AG04450 (cell line): ENCODE measurements at regions not wholly inside any gene's neighbourhood (a gene's known extent, or its start where the extent isn't known, plus 50 kb on each side); places are given as distances from the start of the nearest gene placed in this dataset.

ENCODE experiments used
- CTCF ChIA-PET: fragments of 300-600, 350-600 bp; formaldehyde crosslinking; extraction: SDS; loops from one replicate; lab custom pipeline; 2022; ENCODE audit warnings: antibody characterized with exemption, inconsistent platforms; lab: Charles Lee
- POLR2A ChIA-PET: fragments of 350-600 bp; formaldehyde crosslinking; extraction: SDS; loops from one replicate; lab custom pipeline; 2021; ENCODE audit warnings: antibody characterized with exemption, inconsistent platforms; lab: Yijun Ruan, JAX
- DNase-seq: peaks from one replicate; pipeline ENCODE4 v3.0.0-alpha.2; 2011; ENCODE audit warnings: low read depth, low spot score
- H3K27ac ChIP-seq: one replicate; pipeline ENCODE4 v1.5.1; 2012; ENCODE audit warnings: low read depth, low read length, control low read depth
- H3K27me3 ChIP-seq: one replicate; pipeline ENCODE4 v1.6.0; 2012; ENCODE audit warnings: low read length; ENCODE audit not compliant: control insufficient read depth, insufficient read depth
- H3K4me3 ChIP-seq: 2 replicates; pipeline ENCODE4 v1.5.1; 2011; ENCODE audit warnings: mild to moderate bottlenecking, low read depth, low read length, control low read depth
- H3K9me3 ChIP-seq: 2 replicates; pipeline ENCODE4 v1.5.1; 2012; ENCODE audit warnings: low read length; ENCODE audit not compliant: control insufficient read depth, insufficient read depth
- TF ChIP-seq, protein P1 (sequence below): IDR thresholded peaks from 2 replicates; pipeline ENCODE4 v1.5.1; 2011; ENCODE audit warnings: low read depth, low read length, control low read depth, inconsistent platforms

GRCh38 chrX:925652-926061, 286.8 kb downstream of the CRLF2 start:
- DNase-seq = no peak
- ChIA-PET POLR2A (no interaction called here), CTCF (no interaction called here)
- H3K27ac ChIP-seq = no peak overlapping the region
- H3K27me3 ChIP-seq = no peaks in the 10 kb centered on the region
- peaks cover 41% of the 10 kb centered on the region for H3K9me3 ChIP-seq
- TF ChIP-seq, protein P1, sequence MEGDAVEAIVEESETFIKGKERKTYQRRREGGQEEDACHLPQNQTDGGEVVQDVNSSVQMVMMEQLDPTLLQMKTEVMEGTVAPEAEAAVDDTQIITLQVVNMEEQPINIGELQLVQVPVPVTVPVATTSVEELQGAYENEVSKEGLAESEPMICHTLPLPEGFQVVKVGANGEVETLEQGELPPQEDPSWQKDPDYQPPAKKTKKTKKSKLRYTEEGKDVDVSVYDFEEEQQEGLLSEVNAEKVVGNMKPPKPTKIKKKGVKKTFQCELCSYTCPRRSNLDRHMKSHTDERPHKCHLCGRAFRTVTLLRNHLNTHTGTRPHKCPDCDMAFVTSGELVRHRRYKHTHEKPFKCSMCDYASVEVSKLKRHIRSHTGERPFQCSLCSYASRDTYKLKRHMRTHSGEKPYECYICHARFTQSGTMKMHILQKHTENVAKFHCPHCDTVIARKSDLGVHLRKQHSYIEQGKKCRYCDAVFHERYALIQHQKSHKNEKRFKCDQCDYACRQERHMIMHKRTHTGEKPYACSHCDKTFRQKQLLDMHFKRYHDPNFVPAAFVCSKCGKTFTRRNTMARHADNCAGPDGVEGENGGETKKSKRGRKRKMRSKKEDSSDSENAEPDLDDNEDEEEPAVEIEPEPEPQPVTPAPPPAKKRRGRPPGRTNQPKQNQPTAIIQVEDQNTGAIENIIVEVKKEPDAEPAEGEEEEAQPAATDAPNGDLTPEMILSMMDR = no peak
- no peak overlapping the region for H3K4me3 ChIP-seq

DNA sequence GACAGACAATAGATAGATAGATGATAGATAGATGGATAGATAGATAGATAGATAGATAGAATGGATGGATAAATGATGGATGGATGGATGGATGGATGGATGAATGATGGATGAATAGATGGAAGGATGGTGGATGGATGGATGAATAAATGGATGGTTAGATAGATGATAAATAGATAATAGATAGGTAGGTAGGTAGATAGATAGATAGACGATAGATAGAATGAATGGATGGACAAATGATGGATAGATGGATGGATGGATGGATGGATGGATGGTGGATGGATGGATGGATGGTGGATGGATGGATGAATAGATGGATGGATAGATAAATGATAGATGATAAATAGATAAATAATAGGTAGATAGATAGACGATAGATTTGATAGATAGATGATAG, 287.4 kb downstream of the CRLF2 start:
- TF ChIP-seq, protein P1 = no peak
- Histone ChIP-seq H3K27ac (no peak overlapping the region), H3K27me3 (no peaks in the 10 kb centered on the region), H3K4me3 (no peak overlapping the region), H3K9me3 (peaks cover 47% of the 10 kb centered on the region)
- ChIA-PET CTCF (no interaction called here), POLR2A (no interaction called here)
- DNase-seq = no peak

DNA sequence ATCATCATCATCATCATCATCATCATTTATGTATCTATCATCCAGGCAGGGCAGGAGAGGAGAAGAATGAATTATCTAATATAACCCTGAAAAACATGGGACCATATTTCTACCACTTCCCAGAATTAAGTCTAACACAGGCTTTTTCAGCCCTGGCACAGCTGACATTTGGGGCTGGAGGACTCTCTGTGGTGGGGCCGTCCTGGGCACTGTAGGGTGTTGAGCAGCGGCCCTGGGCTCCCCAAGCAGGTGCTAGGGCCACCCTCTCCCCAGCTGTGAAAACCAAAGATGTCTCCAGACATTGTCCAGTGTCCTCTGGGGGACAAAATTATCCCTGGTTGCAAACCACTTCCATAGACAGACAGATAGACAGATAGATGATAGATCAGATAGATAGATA, 288.4 kb downstream of the CRLF2 start:
- H3K4me3 ChIP-seq = no peak overlapping the region
- no peak for DNase-seq
- TF ChIP-seq, protein P1 = no peak
- CTCF ChIA-PET = no interaction called here
- peaks cover 52% of the 10 kb centered on the region for H3K9me3 ChIP-seq
- H3K27me3 ChIP-seq = no peaks in the 10 kb centered on the region
- POLR2A ChIA-PET = no interaction called here
- no peak overlapping the region for H3K27ac ChIP-seq

GRCh38 chrX:920234-920799, 289.7 kb downstream of the SHOX start:
- TF ChIP-seq, protein P1 = no peak
- no peaks in the 10 kb centered on the region for H3K27me3 ChIP-seq
- H3K27ac ChIP-seq = no peak overlapping the region
- H3K9me3 ChIP-seq = peaks cover 46% of the 10 kb centered on the region
- ChIA-PET POLR2A (no interaction called here), CTCF (no interaction called here)
- DNase-seq = no peak
- no peak overlapping the region for H3K4me3 ChIP-seq

DNA sequence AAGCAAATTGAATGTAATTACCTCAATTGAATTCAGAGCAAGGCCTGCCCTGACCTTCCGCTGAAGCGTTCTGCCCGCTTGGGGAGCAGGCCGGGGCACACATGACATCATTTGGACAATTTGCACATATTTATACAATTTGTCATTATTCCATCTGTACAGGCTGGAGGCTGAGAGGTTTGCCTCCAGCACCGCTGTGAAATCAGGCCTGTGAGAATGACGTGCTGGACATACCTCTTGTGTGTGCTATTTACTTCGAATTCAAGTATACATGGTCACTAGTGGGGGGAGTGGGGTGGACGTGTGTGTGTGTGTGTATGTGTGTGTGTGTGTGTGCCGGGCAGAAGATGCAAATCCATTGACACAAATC, 285.6 kb downstream of the SHOX start:
- Histone ChIP-seq H3K27me3 (no peaks in the 10 kb centered on the region), H3K27ac (no peak overlapping the region), H3K4me3 (no peak overlapping the region), H3K9me3 (peaks cover 49% of the 10 kb centered on the region)
- POLR2A ChIA-PET = no interaction called here
- CTCF ChIA-PET = no interaction called here
- DNase-seq = no peak
- TF ChIP-seq, protein P1 = no peak
